ENCODE measurements at regions not wholly inside any gene's neighbourhood (a gene's known extent, or its start where the extent isn't known, plus 50 kb on each side); places are given as distances from the start of the nearest gene placed in this dataset.

- H3K4me3 ChIP-seq (replicated peaks in 1 of 3; ENCODE audit: low read depth in 2 of 3, low read length in 3 of 3) = peak overlapping the region in 1 of 3 experiments; percentile 8
- peaks cover 58 to 68% of the 10 kb centered on the region in 2 donors for H3K4me1 ChIP-seq (ENCODE audit: control insufficient read depth in 1 of 2, insufficient read depth in 2 of 2, low read length in 2 of 2)
- 83% methylated on average over 2 of the region's 3 CpGs for WGBS (ENCODE audit: insufficient coverage)
- Mint-ChIP-seq H3K4me1 (peaks cover 58% of the 10 kb centered on the region), H3K36me3 (no peaks in the 10 kb centered on the region), H3K27me3 (ENCODE audit: low read depth in 3 of 3) (peaks cover 0 to 5% (median 4%) of the 10 kb centered on the region in 3 donors), H3K27ac (peak overlapping the region; percentile 78 to 96 (median 93)), H3K4me3 (no peak overlapping the region), H3K9me3 (peaks cover 0 to 2% (median 0%) of the 10 kb centered on the region in 7 donors)
- intact Hi-C loops (cut with micrococcal nuclease) = loop anchor here (5.0 to 10.0 kb wide), 3 partner anchors 132 to 184 kb away; partner anchors contain the start of gene RYBP (in 1 of the 2)
- no peaks in the 10 kb centered on the region for H4K20me1 ChIP-seq (ENCODE audit: insufficient read depth, low read length)
- peak overlapping the region; percentile 71 to 81 for H3K27ac ChIP-seq (ENCODE audit: low read depth in 1 of 2, low read length in 2 of 2)
- H3K4me2 ChIP-seq (replicated peaks; ENCODE audit: extremely low read depth, low read length, poor library complexity, severe bottlenecking) = peak overlapping the region; percentile 35
- DNase-seq = peak; percentile 87 to 95 (median 92)
- H3K9me3 ChIP-seq (replicated peaks in 1 of 2; ENCODE audit: control insufficient read depth in 1 of 2, insufficient read depth in 1 of 2, low read length in 2 of 2) = no peaks in the 10 kb centered on the region
- H3K27me3 ChIP-seq (ENCODE audit: control insufficient read depth in 2 of 2, insufficient read depth in 2 of 2, low read length in 2 of 2) = no peaks in the 10 kb centered on the region
- TF ChIP-seq, protein P1, sequence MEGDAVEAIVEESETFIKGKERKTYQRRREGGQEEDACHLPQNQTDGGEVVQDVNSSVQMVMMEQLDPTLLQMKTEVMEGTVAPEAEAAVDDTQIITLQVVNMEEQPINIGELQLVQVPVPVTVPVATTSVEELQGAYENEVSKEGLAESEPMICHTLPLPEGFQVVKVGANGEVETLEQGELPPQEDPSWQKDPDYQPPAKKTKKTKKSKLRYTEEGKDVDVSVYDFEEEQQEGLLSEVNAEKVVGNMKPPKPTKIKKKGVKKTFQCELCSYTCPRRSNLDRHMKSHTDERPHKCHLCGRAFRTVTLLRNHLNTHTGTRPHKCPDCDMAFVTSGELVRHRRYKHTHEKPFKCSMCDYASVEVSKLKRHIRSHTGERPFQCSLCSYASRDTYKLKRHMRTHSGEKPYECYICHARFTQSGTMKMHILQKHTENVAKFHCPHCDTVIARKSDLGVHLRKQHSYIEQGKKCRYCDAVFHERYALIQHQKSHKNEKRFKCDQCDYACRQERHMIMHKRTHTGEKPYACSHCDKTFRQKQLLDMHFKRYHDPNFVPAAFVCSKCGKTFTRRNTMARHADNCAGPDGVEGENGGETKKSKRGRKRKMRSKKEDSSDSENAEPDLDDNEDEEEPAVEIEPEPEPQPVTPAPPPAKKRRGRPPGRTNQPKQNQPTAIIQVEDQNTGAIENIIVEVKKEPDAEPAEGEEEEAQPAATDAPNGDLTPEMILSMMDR (IDR thresholded peaks at IDR 0.05) = no peak
- no peak overlapping the region for H2AFZ ChIP-seq (ENCODE audit: insufficient read depth, low read depth, low read length, poor library complexity, severe bottlenecking)
- no peaks in the 10 kb centered on the region for H3K79me2 ChIP-seq (ENCODE audit: insufficient read depth, low read length)
- H3K36me3 ChIP-seq (replicated peaks in 1 of 2; ENCODE audit: control insufficient read depth in 1 of 2, insufficient read depth in 2 of 2, low read length in 2 of 2) = no peaks in the 10 kb centered on the region
- no peak overlapping the region for H3K9ac ChIP-seq (ENCODE audit: insufficient read depth, low read length, poor library complexity, severe bottlenecking)
Measured at GRCh38 chr3:72629191-72629631, 219.0 kb downstream of the SHQ1 start.

- peak overlapping the region; percentile 35 for H3K4me2 ChIP-seq (replicated peaks; ENCODE audit: extremely low read depth, low read length, poor library complexity, severe bottlenecking)
- H3K27ac ChIP-seq (ENCODE audit: low read depth in 1 of 2, low read length in 2 of 2) = peak overlapping the region; percentile 81
- Mint-ChIP-seq H3K4me3 (no peak overlapping the region), H3K4me1 (peaks cover 57% of the 10 kb centered on the region), H3K27me3 (ENCODE audit: low read depth in 3 of 3) (peaks cover 0 to 4% (median 3%) of the 10 kb centered on the region in 3 donors), H3K9me3 (peaks cover 0 to 2% (median 0%) of the 10 kb centered on the region in 7 donors), H3K27ac (peak overlapping the region; percentile 78 to 96 (median 93)), H3K36me3 (peaks cover 0 to 4% of the 10 kb centered on the region in 2 donors)
- H2AFZ ChIP-seq (ENCODE audit: insufficient read depth, low read depth, low read length, poor library complexity, severe bottlenecking) = no peak overlapping the region
- H3K4me3 ChIP-seq (replicated peaks in 1 of 3; ENCODE audit: low read depth in 2 of 3, low read length in 3 of 3) = peak overlapping the region in 1 of 3 experiments; percentile 8
- H3K4me1 ChIP-seq (ENCODE audit: control insufficient read depth in 1 of 2, insufficient read depth in 2 of 2, low read length in 2 of 2) = peaks cover 58 to 69% of the 10 kb centered on the region in 2 donors
- TF ChIP-seq, protein P1 (IDR thresholded peaks at IDR 0.05) = no peak
- no peaks in the 10 kb centered on the region for H3K9me3 ChIP-seq (replicated peaks in 1 of 2; ENCODE audit: control insufficient read depth in 1 of 2, insufficient read depth in 1 of 2, low read length in 2 of 2)
- H3K27me3 ChIP-seq (ENCODE audit: control insufficient read depth in 2 of 2, insufficient read depth in 2 of 2, low read length in 2 of 2) = no peaks in the 10 kb centered on the region
- H3K79me2 ChIP-seq (ENCODE audit: insufficient read depth, low read length) = no peaks in the 10 kb centered on the region
- DNase-seq = no peak
- H3K9ac ChIP-seq (ENCODE audit: insufficient read depth, low read length, poor library complexity, severe bottlenecking) = no peak overlapping the region
- no peaks in the 10 kb centered on the region for H3K36me3 ChIP-seq (replicated peaks in 1 of 2; ENCODE audit: control insufficient read depth in 1 of 2, insufficient read depth in 2 of 2, low read length in 2 of 2)
- no peaks in the 10 kb centered on the region for H4K20me1 ChIP-seq (ENCODE audit: insufficient read depth, low read length)
- intact Hi-C loops (cut with micrococcal nuclease) = loop anchor here (5.0 to 10.0 kb wide), 3 partner anchors 131 to 183 kb away; partner anchors contain the start of gene RYBP (in 1 of the 2)
- 88% methylated on average over 4 of the region's 6 CpGs for WGBS (ENCODE audit: insufficient coverage)
Measured at GRCh38 chr3:72628065-72628464, 220.2 kb downstream of the SHQ1 start.
